ENCODE measurements at regions not wholly inside any gene's neighbourhood (a gene's known extent, or its start where the extent isn't known, plus 50 kb on each side); places are given as distances from the start of the nearest gene placed in this dataset.

- TF ChIP-seq POLR2A (IDR thresholded peaks at IDR 0.05), result no peak
- TF ChIP-seq CTCF (IDR thresholded peaks at IDR 0.05), result no peak
Measured at GRCh38 chr1:63034256-63034655, 250.3 kb downstream of the ATG4C start.
